ENCODE measurements at regions not wholly inside any gene's neighbourhood (a gene's known extent, or its start where the extent isn't known, plus 50 kb on each side); places are given as distances from the start of the nearest gene placed in this dataset.

GRCh38 chr5:5065472-5065871 lies 74.7 kb upstream of the ADAMTS16 start:
- DNase-seq (ENCODE audit: extremely low read depth, low read depth, low spot score), result no peak

- no peak for DNase-seq (ENCODE audit: extremely low read depth, low read depth, low spot score)
Observed at GRCh38 chr5:5066276-5067186, 73.6 kb upstream of the ADAMTS16 start.

DNA sequence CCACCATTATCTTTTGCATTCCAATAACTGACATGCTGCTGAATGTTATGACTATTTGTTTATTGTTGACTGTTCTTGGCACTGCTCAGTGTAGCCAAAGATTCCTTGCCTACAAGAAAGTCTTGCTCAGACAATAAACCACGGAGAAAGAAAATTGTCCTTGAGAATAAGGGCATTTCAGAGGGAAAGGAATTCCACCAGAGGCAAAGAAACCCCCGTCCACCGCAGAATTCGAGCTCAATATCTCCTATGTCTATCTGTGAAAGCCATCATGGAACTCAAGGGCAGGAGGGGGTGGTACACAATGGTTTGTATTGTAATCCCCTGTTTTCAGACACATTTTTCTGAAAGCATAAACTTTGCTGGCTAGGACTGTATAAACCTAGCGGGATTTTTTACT lies 70.3 kb upstream of the ADAMTS16 start:
- no peak for DNase-seq (ENCODE audit: extremely low read depth, low read depth, low spot score)

- DNase-seq (ENCODE audit: extremely low read depth, low read depth, low spot score), result no peak
Observed at GRCh38 chr5:5071554-5071953, 68.6 kb upstream of the ADAMTS16 start.

DNA sequence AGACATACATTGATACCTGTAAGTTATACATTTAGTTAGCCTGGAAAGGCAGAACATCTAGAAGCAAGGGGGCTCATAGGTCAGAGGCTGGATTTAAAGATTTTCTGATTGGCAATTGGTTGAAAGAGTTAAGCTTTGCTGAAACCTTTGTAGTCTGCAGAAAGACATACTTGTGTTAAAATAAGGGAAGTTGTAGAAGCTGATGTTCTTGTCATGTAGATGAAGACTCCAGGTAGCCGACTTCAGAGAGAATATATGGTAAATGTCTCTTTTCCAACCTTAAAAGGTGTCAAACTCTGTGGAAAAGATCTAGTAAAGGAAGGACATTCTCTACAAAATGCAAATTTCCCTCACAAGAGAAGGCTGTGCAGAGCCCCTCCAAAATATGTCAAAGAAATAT lies 62.9 kb upstream of the ADAMTS16 start:
- no peak for DNase-seq (ENCODE audit: extremely low read depth, low read depth, low spot score)

GRCh38 chr5:5078009-5078897 lies 61.9 kb upstream of the ADAMTS16 start:
- DNase-seq (ENCODE audit: extremely low read depth, low read depth, low spot score), result no peak

GRCh38 chr5:5079876-5080275 lies 60.3 kb upstream of the ADAMTS16 start:
- DNase-seq (ENCODE audit: extremely low read depth, low read depth, low spot score), result no peak

DNA sequence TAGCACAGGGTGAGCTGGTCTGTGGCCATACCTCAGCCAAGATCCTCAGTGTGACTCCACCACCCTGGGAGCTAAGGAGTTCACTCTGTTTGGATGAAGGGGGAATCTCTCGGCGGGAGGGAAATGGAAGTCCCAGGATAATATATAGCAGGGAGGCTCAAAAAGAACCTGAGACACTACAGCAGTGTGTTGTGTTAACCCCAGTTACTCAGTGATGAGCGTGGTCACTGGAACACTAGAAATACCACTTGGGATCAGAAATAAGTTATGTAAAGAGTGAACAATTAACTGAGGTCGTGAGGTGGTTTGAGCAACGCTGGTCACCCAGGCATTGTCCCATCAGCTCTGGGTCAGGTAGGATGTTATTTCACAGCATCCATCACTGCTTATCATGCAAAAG lies 59.3 kb upstream of the ADAMTS16 start:
- DNase-seq (ENCODE audit: extremely low read depth, low read depth, low spot score), result no peak

DNA sequence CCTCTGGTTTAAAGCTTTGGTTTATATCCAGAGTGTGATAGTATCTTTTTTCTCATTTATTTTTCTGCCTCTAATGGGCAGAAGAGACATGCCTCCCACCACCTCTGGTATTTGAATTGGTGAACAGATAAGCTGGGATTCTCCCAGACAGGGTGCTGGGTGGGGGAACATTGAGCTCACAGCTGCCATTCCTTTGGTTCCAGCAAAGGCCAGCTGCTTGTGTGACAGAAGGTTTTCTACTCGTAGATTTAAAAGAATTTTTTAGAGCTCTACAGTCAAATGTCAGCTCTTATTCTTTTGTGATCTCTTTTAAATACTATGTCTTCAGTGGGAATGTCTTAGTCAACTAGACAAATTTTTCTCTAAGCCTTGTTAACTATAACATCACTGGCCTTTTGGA lies 54.7 kb upstream of the ADAMTS16 start:
- DNase-seq (ENCODE audit: extremely low read depth, low read depth, low spot score), result no peak

DNA sequence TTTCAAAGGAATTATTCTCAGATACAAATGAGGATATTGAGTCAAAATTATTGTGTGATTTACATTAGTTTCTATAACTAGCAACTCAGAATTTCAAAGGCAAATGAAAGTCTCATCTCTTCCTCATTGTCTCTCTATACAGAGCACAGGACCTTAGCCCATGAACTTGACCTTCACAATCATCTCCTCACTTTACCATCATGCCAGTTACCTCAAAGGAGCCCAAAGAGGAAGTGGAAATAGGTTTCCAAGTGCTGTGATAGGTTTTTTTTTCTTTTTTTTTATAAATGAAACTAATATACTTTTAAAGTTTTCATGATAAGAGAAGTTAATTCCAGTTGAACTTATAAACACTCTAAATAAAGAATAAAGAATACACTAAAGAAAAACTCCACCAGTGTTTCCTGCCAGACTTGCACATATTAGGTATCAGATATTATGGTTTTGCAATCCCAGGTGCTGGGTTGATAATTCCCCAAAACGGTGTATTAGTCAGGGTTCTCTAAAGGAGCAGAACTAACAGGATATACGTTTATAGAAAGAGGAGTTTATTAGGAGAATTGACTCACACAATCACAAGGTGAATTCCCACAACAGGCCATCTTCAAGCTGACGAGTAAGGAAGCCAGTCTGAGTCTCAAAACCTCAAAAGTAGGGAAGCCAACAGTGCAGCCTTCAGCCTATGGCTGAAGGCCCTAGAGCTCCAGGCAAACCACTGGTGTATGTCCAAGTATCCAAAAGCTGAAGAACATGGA lies 50.1 kb upstream of the ADAMTS16 start:
- no peak for DNase-seq (ENCODE audit: extremely low read depth, low read depth, low spot score)
